ENCODE measurements at regions not wholly inside any gene's neighbourhood (a gene's known extent, or its start where the extent isn't known, plus 50 kb on each side); places are given as distances from the start of the nearest gene placed in this dataset.

DNA sequence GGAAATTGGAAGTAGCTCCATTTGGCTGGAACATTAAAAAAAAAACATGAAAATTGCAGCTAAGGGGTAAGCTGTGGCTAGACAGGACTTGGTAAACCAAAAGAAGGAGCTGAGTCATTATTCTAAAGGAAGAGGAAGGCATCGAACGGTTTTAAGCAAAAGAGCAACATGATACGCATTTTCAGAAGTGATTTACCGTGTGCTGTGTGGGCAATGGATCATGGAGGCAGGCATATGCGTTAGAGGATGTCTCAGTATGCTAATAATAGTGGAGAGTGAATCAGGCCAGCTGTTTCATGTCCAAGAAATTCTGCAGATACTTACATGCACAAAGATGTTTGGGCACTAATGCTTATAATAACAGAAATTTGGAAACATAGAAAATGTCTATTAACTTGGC lies 409.1 kb upstream of the ATP11B start:
- TF ChIP-seq CTCF (IDR thresholded peaks at IDR 0.05) (no peak), EZH2 (IDR thresholded peaks at IDR 0.05; ENCODE audit: borderline replicate concordance, insufficient read depth, low read depth, low read length, poor library complexity, severe bottlenecking) (no peak)
- DNase-seq (no peak), ATAC-seq (ENCODE audit: low read depth) (no peak)
- H3K36me3 ChIP-seq (replicated peaks in 1 of 2; ENCODE audit: control extremely low read depth in 1 of 2, control insufficient read depth in 1 of 2, extremely low read depth in 1 of 2, insufficient read depth in 2 of 2, low read length in 1 of 2) = no peaks in the 10 kb centered on the region
- no peak overlapping the region for H2AFZ ChIP-seq (ENCODE audit: insufficient read depth, low read depth, low read length, poor library complexity, severe bottlenecking)
- H3K4me2 ChIP-seq (replicated peaks; ENCODE audit: low read depth, low read length, poor library complexity, severe bottlenecking) = no peak overlapping the region
- no peaks in the 10 kb centered on the region for H3K4me1 ChIP-seq (ENCODE audit: control insufficient read depth in 2 of 2, insufficient read depth in 2 of 2, low read length in 2 of 2)
- no peak overlapping the region for H3K4me3 ChIP-seq (ENCODE audit: control extremely low read depth in 1 of 5, extremely low read depth in 1 of 5, insufficient read depth in 1 of 5, low read depth in 2 of 5, low read length in 4 of 5)
- intact Hi-C loops (cut with micrococcal nuclease) = no loop called here
- H3K27ac ChIP-seq (ENCODE audit: low read length in 2 of 2) = no peak overlapping the region
- WGBS (ENCODE audit: insufficient coverage) = 4% methylated on average over 5 of the region's 5 CpGs
- CTCF ChIA-PET = no interaction called here
- H4K20me1 ChIP-seq (ENCODE audit: control insufficient read depth, insufficient read depth, low read length, poor library complexity, severe bottlenecking) = no peaks in the 10 kb centered on the region
- H3K9ac ChIP-seq (ENCODE audit: low read length) = no peak overlapping the region
- no peak overlapping the region for H3K4me3 Mint-ChIP-seq
- H3K9me3 Mint-ChIP-seq (ENCODE audit: insufficient read depth) = no peaks in the 10 kb centered on the region
- H3K27me3 Mint-ChIP-seq = no peaks in the 10 kb centered on the region
- H3K27me3 ChIP-seq (replicated peaks in 1 of 4; ENCODE audit: control extremely low read depth in 1 of 4, control insufficient read depth in 3 of 4, insufficient read depth in 4 of 4, low read length in 3 of 4) = no peaks in the 10 kb centered on the region
- no peaks in the 10 kb centered on the region for H3K79me2 ChIP-seq (ENCODE audit: control insufficient read depth, insufficient read depth, low read length)
- no peaks in the 10 kb centered on the region for H3K4me1 Mint-ChIP-seq
- POLR2A ChIA-PET = no interaction called here
- no peak overlapping the region for H3K27ac Mint-ChIP-seq
- no peaks in the 10 kb centered on the region for H3K9me3 ChIP-seq (ENCODE audit: control extremely low read depth in 1 of 3, control insufficient read depth in 2 of 3, insufficient read depth in 1 of 3, low read length in 2 of 3)

GRCh38 chr3:182385356-182385755 lies 407.9 kb upstream of the ATP11B start:
- no peak overlapping the region for H3K27ac Mint-ChIP-seq
- ATAC-seq (ENCODE audit: low read depth) = no peak

More at GRCh38 chr3:182385356-182385755, 407.9 kb upstream of the ATP11B start:
- Histone ChIP-seq H2AFZ (ENCODE audit: insufficient read depth, low read depth, low read length, poor library complexity, severe bottlenecking) (no peak overlapping the region), H3K4me2 (replicated peaks; ENCODE audit: low read depth, low read length, poor library complexity, severe bottlenecking) (no peak overlapping the region), H3K9ac (ENCODE audit: low read length) (no peak overlapping the region), H3K36me3 (replicated peaks in 1 of 2; ENCODE audit: control extremely low read depth in 1 of 2, control insufficient read depth in 1 of 2, extremely low read depth in 1 of 2, insufficient read depth in 2 of 2, low read length in 1 of 2) (no peaks in the 10 kb centered on the region), H3K4me1 (ENCODE audit: control insufficient read depth in 2 of 2, insufficient read depth in 2 of 2, low read length in 2 of 2) (no peaks in the 10 kb centered on the region), H3K27ac (ENCODE audit: low read length in 2 of 2) (no peak overlapping the region), H3K4me3 (ENCODE audit: control extremely low read depth in 1 of 5, extremely low read depth in 1 of 5, insufficient read depth in 1 of 5, low read depth in 2 of 5, low read length in 4 of 5) (no peak overlapping the region), H3K27me3 (replicated peaks in 1 of 4; ENCODE audit: control extremely low read depth in 1 of 4, control insufficient read depth in 3 of 4, insufficient read depth in 4 of 4, low read length in 3 of 4) (no peaks in the 10 kb centered on the region), H4K20me1 (ENCODE audit: control insufficient read depth, insufficient read depth, low read length, poor library complexity, severe bottlenecking) (no peaks in the 10 kb centered on the region), H3K79me2 (ENCODE audit: control insufficient read depth, insufficient read depth, low read length) (no peaks in the 10 kb centered on the region), H3K9me3 (ENCODE audit: control extremely low read depth in 1 of 3, control insufficient read depth in 2 of 3, insufficient read depth in 1 of 3, low read length in 2 of 3) (no peaks in the 10 kb centered on the region)
- CTCF ChIA-PET = no interaction called here
- Mint-ChIP-seq H3K4me3 (no peak overlapping the region), H3K4me1 (no peaks in the 10 kb centered on the region), H3K27me3 (no peaks in the 10 kb centered on the region), H3K9me3 (ENCODE audit: insufficient read depth) (no peaks in the 10 kb centered on the region)
- DNase-seq = no peak
- intact Hi-C loops (cut with micrococcal nuclease) = no loop called here
- TF ChIP-seq EZH2 (IDR thresholded peaks at IDR 0.05; ENCODE audit: borderline replicate concordance, insufficient read depth, low read depth, low read length, poor library complexity, severe bottlenecking) (no peak), CTCF (IDR thresholded peaks at IDR 0.05) (no peak)
- 60% methylated on average over 1 of the region's 2 CpGs for WGBS (ENCODE audit: insufficient coverage)
- POLR2A ChIA-PET = no interaction called here
